K562 (cell line): ENCODE measurements at regions not wholly inside any gene's neighbourhood (a gene's known extent, or its start where the extent isn't known, plus 50 kb on each side); places are given as distances from the start of the nearest gene placed in this dataset.

ENCODE experiments used
- ATAC-seq: fragments of 200-7000 bp; cut with Tn5 transposase; 3 replicates; pipeline ENCODE4 v1.9.1; 2020; ENCODE audit warnings: moderate library complexity
- BruUV-seq: library from RNA; stranded (reverse); fragments of 400-500 nt; replicated peaks from 2 replicates; lab custom pipeline; 2021; lab: Mats Ljungman, UMichigan
- CTCF ChIA-PET: fragments of 300-600 bp; formaldehyde crosslinking; extraction: SDS; loops from one replicate; lab custom pipeline; 2021; ENCODE audit warnings: low intra/inter-chr PET ratio; lab: Yijun Ruan, JAX
- POLR2A ChIA-PET: fragments of 300-600, 350-650 bp; sonication (Branson Sonifier 250); formaldehyde crosslinking; extraction: SDS; loops from one replicate; lab custom pipeline; 2021; ENCODE audit warnings: antibody characterized with exemption, inconsistent platforms; lab: Yijun Ruan, JAX
- DNase-seq, 4 experiments: peaks; one replicate each; pipeline versions ENCODE4 v3.0.0 to v3.0.0-alpha.2; 2011 to 2018; ENCODE audit warnings: low spot score in 3 of 4, mixed read lengths in 3 of 4; ENCODE audit errors: extremely low read depth in 1 of 4
- FAIRE-seq: peaks from 2 replicates; lab custom pipeline; 2011; peaks lifted over from hg19 to GRCh38; lab: Jason Lieb, UNC
- H2AFZ ChIP-seq: 2 replicates; pipeline ENCODE4 v1.6.0; 2011; ENCODE audit warnings: low read depth, low read length, control low read depth, inconsistent platforms
- H3K27ac ChIP-seq: fragments of 200-600 bp; 3 replicates; pipeline ENCODE4 v1.8.0; 2011; ENCODE audit warnings: low read depth, mild to moderate bottlenecking, control low read depth, inconsistent platforms, low read length, moderate library complexity, mixed read lengths; ENCODE audit errors: extremely low read depth
- H3K27me3 ChIP-seq, 2 experiments: fragments of 300-600 bp in 1 of 2; 2 replicates in 1 of 2; 3 replicates in 1 of 2; pipeline versions ENCODE4 v1.6.0 to v1.8.0; 2011; ENCODE audit warnings: inconsistent platforms in 2 of 2, low read length in 2 of 2, mild to moderate bottlenecking in 1 of 2, mixed read lengths in 1 of 2, moderate library complexity in 1 of 2; ENCODE audit not compliant: control insufficient read depth in 2 of 2, insufficient read depth in 2 of 2
- H3K36me3 ChIP-seq: fragments of 300-600 bp; 3 replicates; pipeline ENCODE4 v1.8.0; 2011; ENCODE audit warnings: mild to moderate bottlenecking, low read length, inconsistent platforms; ENCODE audit not compliant: control insufficient read depth, insufficient read depth
- H3K4me1 ChIP-seq, 2 experiments: fragments of 200-600 bp in 1 of 2; replicated peaks in 1 of 2; 2 replicates in 1 of 2; 3 replicates in 1 of 2; pipeline versions ENCODE4 v1.5.1 to v1.8.0; 2011; ENCODE audit warnings: inconsistent platforms in 2 of 2, low read length in 2 of 2, mild to moderate bottlenecking in 1 of 2, mixed read lengths in 1 of 2, moderate library complexity in 1 of 2; ENCODE audit not compliant: control insufficient read depth in 2 of 2, insufficient read depth in 2 of 2
- H3K4me2 ChIP-seq: 2 replicates; pipeline ENCODE4 v1.6.1; 2011; ENCODE audit warnings: low read length, control low read depth, inconsistent platforms, mixed read lengths; ENCODE audit not compliant: insufficient read depth
- H3K4me3 ChIP-seq: fragments of 200-600 bp; sonication (generic), shearing (Covaris generic); 2 replicates; pipeline ENCODE4 v1.5.1; 2016; ENCODE audit warnings: control low read depth, inconsistent platforms
- H3K79me2 ChIP-seq: fragments of 200-600 bp; 3 replicates; pipeline ENCODE4 v1.8.0; 2011; ENCODE audit warnings: low read length, inconsistent platforms; ENCODE audit not compliant: control insufficient read depth, insufficient read depth
- H3K9ac ChIP-seq, 2 experiments: 2 replicates each; pipeline versions ENCODE4 v1.6.0 to v1.6.1; 2011; ENCODE audit warnings: low read depth in 2 of 2, low read length in 2 of 2, control low read depth in 1 of 2, inconsistent platforms in 1 of 2, mild to moderate bottlenecking in 1 of 2, mixed read lengths in 1 of 2; ENCODE audit not compliant: insufficient read depth in 1 of 2
- H3K9me1 ChIP-seq: one replicate; pipeline ENCODE4 v1.6.0; 2011; ENCODE audit warnings: inconsistent platforms, mild to moderate bottlenecking, low read length, moderate library complexity; ENCODE audit not compliant: control insufficient read depth, insufficient read depth
- H3K9me3 ChIP-seq: replicated peaks from 2 replicates; pipeline ENCODE4 v1.5.1; 2011; ENCODE audit warnings: low read depth, low read length, inconsistent platforms; ENCODE audit not compliant: control insufficient read depth, insufficient read depth
- H4K20me1 ChIP-seq: replicated peaks from 2 replicates; pipeline ENCODE4 v1.6.1; 2011; ENCODE audit warnings: low read length, inconsistent platforms, mixed read lengths; ENCODE audit not compliant: control insufficient read depth, insufficient read depth
- CHD1 ChIP-seq: fragments of 200-600 bp; sonication (generic); IDR thresholded peaks from one replicate; pipeline ENCODE4 v1.6.1; 2012; ENCODE audit warnings: mild to moderate bottlenecking, moderate library complexity, low read length, inconsistent platforms
- HDAC3 ChIP-seq: fragments of 450-650 bp; IDR thresholded peaks from 2 replicates; pipeline ENCODE4 v1.6.1; 2018; ENCODE audit warnings: borderline replicate concordance, mild to moderate bottlenecking, moderate library complexity; ENCODE audit not compliant: partially characterized antibody
- HMGN3 ChIP-seq: IDR thresholded peaks from 2 replicates; pipeline ENCODE4 v1.6.1; 2011; ENCODE audit warnings: borderline replicate concordance, low read depth, mild to moderate bottlenecking, mixed read lengths, low read length; ENCODE audit not compliant: insufficient read length; ENCODE audit errors: extremely low read depth
- KAT7 ChIP-seq: sonication (generic); formaldehyde crosslinking; IDR thresholded peaks from 2 replicates; pipeline ENCODE4 v1.8.0; 2022; ENCODE audit warnings: missing genetic modification reagents, mild to moderate bottlenecking, borderline replicate concordance
- KDM1A ChIP-seq, 2 experiments: fragments of 450-650 bp; IDR thresholded peaks; 2 replicates each; pipeline ENCODE4 v1.6.1; 2016; ENCODE audit warnings: mild to moderate bottlenecking in 2 of 2
- RBM15 ChIP-seq: fragments of 200-400 bp; formaldehyde crosslinking; IDR thresholded peaks from 2 replicates; pipeline ENCODE4 v1.6.1; 2018; ENCODE audit warnings: mild to moderate bottlenecking, low read length, moderate library complexity; ENCODE audit not compliant: insufficient read depth
- RHOXF2B ChIP-seq: fragments of 250-450 bp; sonication (Bioruptor Pico); conservative IDR thresholded peaks from 2 replicates; pipeline ENCODE4 v1.5.1; 2021
- ZNF146 ChIP-seq: IDR thresholded peaks from one replicate; pipeline ENCODE4 v1.6.1; 2018; ENCODE audit warnings: missing compliant biosample characterization; ENCODE audit not compliant: unreplicated experiment
- ZNF165 ChIP-seq: fragments of 250-450 bp; sonication (Bioruptor Pico); IDR thresholded peaks from 2 replicates; pipeline ENCODE4 v1.4.0; 2020; ENCODE audit warnings: borderline replicate concordance
- ZNF23 ChIP-seq: fragments of 250-450 bp; sonication (Bioruptor Pico); IDR thresholded peaks from 2 replicates; pipeline ENCODE4 v1.4.0; 2020; ENCODE audit warnings: mild to moderate bottlenecking
- ZNF384 ChIP-seq: IDR thresholded peaks from 2 replicates; pipeline ENCODE4 v1.6.1; 2012; ENCODE audit warnings: low read depth, low read length, improper control_type of control experiment
- ZNF699 ChIP-seq: fragments of 250-450 bp; sonication (Bioruptor Pico); IDR thresholded peaks from 2 replicates; pipeline ENCODE4 v1.8.0; 2021; ENCODE audit warnings: mild to moderate bottlenecking, moderate library complexity; ENCODE audit not compliant: insufficient replicate concordance
- in situ Hi-C: fragments of 300-500 bp; cut with MboI; formaldehyde crosslinking; loops from 4 replicates; pipeline ENCODE4 v1.15.0; 2018; ENCODE audit warnings: inconsistent platforms, mixed read lengths
- intact Hi-C: fragments of 100-400 bp; cut with micrococcal nuclease; formaldehyde crosslinking; loops from 2 replicates; pipeline ENCODE4 v1.14.2; 2022
- TF ChIP-seq, protein P1 (sequence below): sonication (generic); formaldehyde crosslinking; IDR thresholded peaks from 2 replicates; pipeline ENCODE4 v1.8.1; 2023; ENCODE audit warnings: mild to moderate bottlenecking, missing genetic modification reagents
- TF ChIP-seq, protein P2 (sequence below): sonication (generic); formaldehyde crosslinking; IDR thresholded peaks from 2 replicates; pipeline ENCODE4 v1.8.0; 2022; ENCODE audit warnings: missing genetic modification reagents, mild to moderate bottlenecking, borderline replicate concordance

DNA sequence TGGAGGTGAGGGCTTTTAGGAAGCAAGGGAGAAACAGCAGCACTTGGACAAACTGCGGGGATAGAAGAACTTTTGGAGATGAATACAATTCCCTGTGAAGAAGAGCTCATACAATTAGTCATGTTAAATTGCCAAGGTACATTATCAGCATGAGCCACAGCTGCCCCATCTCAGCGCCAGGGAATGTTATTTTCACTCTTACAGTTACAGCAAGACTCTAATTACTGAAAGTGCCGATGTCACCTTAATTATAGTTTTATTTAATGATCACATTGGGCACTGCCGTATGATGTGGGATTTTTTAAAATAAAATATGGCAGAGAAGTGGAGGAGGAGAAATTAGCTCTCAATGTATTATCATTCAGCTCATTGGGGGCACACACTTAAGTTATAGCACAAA is 144.8 kb upstream of the MON1B start (continued):
- TF ChIP-seq RHOXF2B (CRISPR knock-in tag) = no peak
- TF ChIP-seq KDM1A (IDR thresholded peaks at IDR 0.05) = no peak
- TF ChIP-seq CHD1 = no peak
- TF ChIP-seq KAT7 (CRISPR knock-in tag) = no peak
- TF ChIP-seq, protein P1, sequence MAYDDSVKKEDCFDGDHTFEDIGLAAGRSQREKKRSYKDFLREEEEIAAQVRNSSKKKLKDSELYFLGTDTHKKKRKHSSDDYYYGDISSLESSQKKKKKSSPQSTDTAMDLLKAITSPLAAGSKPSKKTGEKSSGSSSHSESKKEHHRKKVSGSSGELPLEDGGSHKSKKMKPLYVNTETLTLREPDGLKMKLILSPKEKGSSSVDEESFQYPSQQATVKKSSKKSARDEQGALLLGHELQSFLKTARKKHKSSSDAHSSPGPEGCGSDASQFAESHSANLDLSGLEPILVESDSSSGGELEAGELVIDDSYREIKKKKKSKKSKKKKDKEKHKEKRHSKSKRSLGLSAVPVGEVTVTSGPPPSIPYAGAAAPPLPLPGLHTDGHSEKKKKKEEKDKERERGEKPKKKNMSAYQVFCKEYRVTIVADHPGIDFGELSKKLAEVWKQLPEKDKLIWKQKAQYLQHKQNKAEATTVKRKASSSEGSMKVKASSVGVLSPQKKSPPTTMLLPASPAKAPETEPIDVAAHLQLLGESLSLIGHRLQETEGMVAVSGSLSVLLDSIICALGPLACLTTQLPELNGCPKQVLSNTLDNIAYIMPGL (CRISPR knock-in tag) = no peak
- no peak for TF ChIP-seq ZNF384
- TF ChIP-seq ZNF23 (CRISPR knock-in tag) = no peak

DNA sequence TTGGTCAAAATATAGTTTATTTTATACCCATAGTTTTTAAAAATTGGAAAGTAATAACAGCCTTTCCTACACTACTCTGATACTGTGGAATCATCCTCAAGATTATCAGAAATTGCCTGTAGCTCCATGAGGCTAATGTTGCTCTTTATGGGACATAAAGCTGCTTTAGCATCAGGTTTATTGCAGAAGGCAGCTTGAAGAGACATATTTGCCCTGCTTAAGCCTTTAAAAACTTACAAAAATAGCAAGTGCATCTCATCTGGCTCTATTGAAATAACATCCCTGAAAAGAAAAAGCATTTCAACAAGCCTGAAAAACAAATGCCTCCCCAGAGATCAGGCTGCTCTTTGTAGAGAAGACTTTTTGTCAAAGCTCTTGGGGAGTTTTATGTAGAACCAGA is 142.9 kb upstream of the MON1B start:
- in situ Hi-C loops (no loop called here), intact Hi-C loops (no loop called here)
- no peak overlapping the region for H3K9ac ChIP-seq
- no peak overlapping the region for H2AFZ ChIP-seq
- no TSS peak for BruUV-seq
- ChIA-PET POLR2A (no interaction called here), CTCF (no interaction called here)
- DNase-seq (no peak), ATAC-seq (no peak), FAIRE-seq (no peak)
- H3K4me2 ChIP-seq = no peak overlapping the region
- no peaks in the 10 kb centered on the region for H4K20me1 ChIP-seq
- H3K36me3 ChIP-seq = no peaks in the 10 kb centered on the region
- TF ChIP-seq, protein P2, sequence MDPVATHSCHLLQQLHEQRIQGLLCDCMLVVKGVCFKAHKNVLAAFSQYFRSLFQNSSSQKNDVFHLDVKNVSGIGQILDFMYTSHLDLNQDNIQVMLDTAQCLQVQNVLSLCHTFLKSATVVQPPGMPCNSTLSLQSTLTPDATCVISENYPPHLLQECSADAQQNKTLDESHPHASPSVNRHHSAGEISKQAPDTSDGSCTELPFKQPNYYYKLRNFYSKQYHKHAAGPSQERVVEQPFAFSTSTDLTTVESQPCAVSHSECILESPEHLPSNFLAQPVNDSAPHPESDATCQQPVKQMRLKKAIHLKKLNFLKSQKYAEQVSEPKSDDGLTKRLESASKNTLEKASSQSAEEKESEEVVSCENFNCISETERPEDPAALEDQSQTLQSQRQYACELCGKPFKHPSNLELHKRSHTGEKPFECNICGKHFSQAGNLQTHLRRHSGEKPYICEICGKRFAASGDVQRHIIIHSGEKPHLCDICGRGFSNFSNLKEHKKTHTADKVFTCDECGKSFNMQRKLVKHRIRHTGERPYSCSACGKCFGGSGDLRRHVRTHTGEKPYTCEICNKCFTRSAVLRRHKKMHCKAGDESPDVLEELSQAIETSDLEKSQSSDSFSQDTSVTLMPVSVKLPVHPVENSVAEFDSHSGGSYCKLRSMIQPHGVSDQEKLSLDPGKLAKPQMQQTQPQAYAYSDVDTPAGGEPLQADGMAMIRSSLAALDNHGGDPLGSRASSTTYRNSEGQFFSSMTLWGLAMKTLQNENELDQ (CRISPR knock-in tag) = no peak
- TF ChIP-seq ZNF146 = no peak
- TF ChIP-seq ZNF165 = no peak
- no peak for TF ChIP-seq HDAC3
- no peak for TF ChIP-seq HMGN3
- no peak for TF ChIP-seq ZNF699
- no peak for TF ChIP-seq RBM15
- H3K79me2 ChIP-seq = no peaks in the 10 kb centered on the region
- H3K9me1 ChIP-seq = no peaks in the 10 kb centered on the region
- no peak overlapping the region for H3K27ac ChIP-seq
- H3K4me3 ChIP-seq = no peak overlapping the region
- H3K4me1 ChIP-seq = no peaks in the 10 kb centered on the region
- H3K27me3 ChIP-seq = no peaks in the 10 kb centered on the region
- no peaks in the 10 kb centered on the region for H3K9me3 ChIP-seq
